HG03432 (cell line): ENCODE measurements at regions not wholly inside any gene's neighbourhood (a gene's known extent, or its start where the extent isn't known, plus 50 kb on each side); places are given as distances from the start of the nearest gene placed in this dataset.
"Not testable (repeated sequence)": the region's sequence is repeated elsewhere in the genome, so short reads cannot be mapped to it uniquely, and the experiment has no call there.

Source experiments
- ATAC-seq: cut with Tn5 transposase; IDR thresholded peaks from one replicate; pipeline ENCODE4 v1.9.1; 2021; ENCODE audit warnings: mild to moderate bottlenecking, moderate library complexity; ENCODE audit not compliant: unreplicated experiment

GRCh38 chr15:44817797-44818196 lies 81.5 kb downstream of the TRIM69 start:
- ATAC-seq: not testable (repeated sequence)

GRCh38 chr15:44819331-44819987 lies 83.1 kb downstream of the TRIM69 start:
- ATAC-seq: not testable (repeated sequence)

- ATAC-seq: not testable (repeated sequence)
These were observed 84.2 kb downstream of the TRIM69 start for GRCh38 chr15:44820535-44820934.

- ATAC-seq: not testable (repeated sequence)
These were observed 84.6 kb downstream of the TRIM69 start for GRCh38 chr15:44820967-44821366.

GRCh38 chr15:44824277-44825145 lies 88.2 kb downstream of the TRIM69 start:
- ATAC-seq: not testable (repeated sequence)

GRCh38 chr15:44826583-44826982 lies 90.3 kb downstream of the TRIM69 start:
- not testable (repeated sequence) for ATAC-seq

- not testable (repeated sequence) for ATAC-seq
These were observed 92.0 kb downstream of the TRIM69 start for GRCh38 chr15:44828229-44828914.

- ATAC-seq: not testable (repeated sequence)
These were observed 92.8 kb downstream of the TRIM69 start for GRCh38 chr15:44829150-44829549.

GRCh38 chr15:44830692-44831408 lies 94.5 kb downstream of the TRIM69 start:
- not testable (repeated sequence) for ATAC-seq

- ATAC-seq: not testable (repeated sequence)
These were observed 95.0 kb downstream of the TRIM69 start for GRCh38 chr15:44831409-44831741.

GRCh38 chr15:44832133-44832532 lies 95.8 kb downstream of the TRIM69 start:
- not testable (repeated sequence) for ATAC-seq

- ATAC-seq: not testable (repeated sequence)
These were observed 96.8 kb downstream of the TRIM69 start for GRCh38 chr15:44833081-44833480.

- ATAC-seq: not testable (repeated sequence)
These were observed 97.4 kb downstream of the TRIM69 start for GRCh38 chr15:44833761-44834160.

- not testable (repeated sequence) for ATAC-seq
These were observed 98.8 kb downstream of the TRIM69 start for GRCh38 chr15:44835082-44835481.

GRCh38 chr15:44836094-44836493 lies 99.8 kb downstream of the TRIM69 start:
- no peak for ATAC-seq

GRCh38 chr15:44838929-44839328 lies 102.6 kb downstream of the TRIM69 start:
- not testable (repeated sequence) for ATAC-seq

- not testable (repeated sequence) for ATAC-seq
These were observed 105.4 kb downstream of the TRIM69 start for GRCh38 chr15:44841762-44842161.

GRCh38 chr15:44842883-44843282 lies 106.6 kb downstream of the TRIM69 start:
- not testable (repeated sequence) for ATAC-seq

GRCh38 chr15:44844936-44845335 lies 108.6 kb downstream of the TRIM69 start:
- ATAC-seq: not testable (repeated sequence)

GRCh38 chr15:44846156-44846555 lies 109.8 kb downstream of the TRIM69 start:
- not testable (repeated sequence) for ATAC-seq

GRCh38 chr15:44847555-44847954 lies 108.9 kb upstream of the TERB2 start:
- ATAC-seq: not testable (repeated sequence)
